IMR-90 (cell line): ENCODE measurements at regions not wholly inside any gene's neighbourhood (a gene's known extent, or its start where the extent isn't known, plus 50 kb on each side); places are given as distances from the start of the nearest gene placed in this dataset.

Experiments
- ATAC-seq: fragments of 200-7000 bp; cut with Tn5 transposase; 2 replicates; pipeline ENCODE4 v1.9.1; 2020; ENCODE audit warnings: low read depth, mild to moderate bottlenecking, moderate library complexity
- BruUV-seq: library from RNA; stranded (reverse); fragments of 400-500 nt; replicated peaks from 2 replicates; lab custom pipeline; 2021; lab: Mats Ljungman, UMichigan
- CTCF ChIA-PET: fragments of 300-600 bp; formaldehyde crosslinking; extraction: SDS; loops from one replicate; lab custom pipeline; 2021; ENCODE audit warnings: antibody characterized with exemption; lab: Yijun Ruan, JAX
- POLR2A ChIA-PET: fragments of 300-600 bp; sonication (Branson Sonifier 250); formaldehyde crosslinking; loops from one replicate; lab custom pipeline; 2022; ENCODE audit warnings: antibody characterized with exemption; ENCODE audit not compliant: unreplicated experiment; lab: Charles Lee
- DNase-seq: peaks from one replicate; pipeline ENCODE4 v3.0.0; 2013
- H2AFZ ChIP-seq: replicated peaks from 2 replicates; pipeline ENCODE3; 2013; ENCODE audit warnings: low read length, mild to moderate bottlenecking; ENCODE audit not compliant: poor library complexity
- H2AK5ac ChIP-seq: 2 replicates; pipeline ENCODE4 v1.6.1; 2013; ENCODE audit warnings: low read depth, low read length, inconsistent platforms
- H2AK9ac ChIP-seq: replicated peaks from 2 replicates; pipeline ENCODE3; 2013; ENCODE audit warnings: mild to moderate bottlenecking, low read depth, low read length, moderate library complexity; ENCODE audit not compliant: poor library complexity
- H2BK120ac ChIP-seq: 2 replicates; pipeline ENCODE4 v1.6.1; 2013; ENCODE audit warnings: low read depth, low read length, inconsistent platforms
- H2BK15ac ChIP-seq: 3 replicates; pipeline ENCODE4 v1.6.1; 2013; ENCODE audit warnings: low read depth, low read length, inconsistent platforms
- H2BK20ac ChIP-seq: 2 replicates; pipeline ENCODE4 v1.6.1; 2013; ENCODE audit warnings: low read depth, mild to moderate bottlenecking, inconsistent platforms, low read length, moderate library complexity
- H2BK5ac ChIP-seq: 2 replicates; pipeline ENCODE4 v1.6.1; 2013; ENCODE audit warnings: mild to moderate bottlenecking, low read depth, low read length, inconsistent platforms; ENCODE audit not compliant: poor library complexity, severe bottlenecking
- H3K14ac ChIP-seq: replicated peaks from 2 replicates; pipeline ENCODE4 v1.6.1; 2013; ENCODE audit warnings: low read depth, low read length, inconsistent platforms
- H3K18ac ChIP-seq: 2 replicates; pipeline ENCODE4 v1.6.1; 2013; ENCODE audit warnings: low read depth, low read length, control low read depth
- H3K23ac ChIP-seq: 2 replicates; pipeline ENCODE4 v1.6.1; 2013; ENCODE audit warnings: low read depth, low read length, inconsistent platforms
- H3K27ac ChIP-seq: 2 replicates; pipeline ENCODE4 v1.5.1; 2013; ENCODE audit warnings: mild to moderate bottlenecking, control low read depth, low read length; ENCODE audit not compliant: insufficient read depth
- H3K27me3 ChIP-seq: 2 replicates; pipeline ENCODE4 v1.6.1; 2013; ENCODE audit warnings: low read length; ENCODE audit not compliant: control insufficient read depth, insufficient read depth
- H3K36me3 ChIP-seq: 2 replicates; pipeline ENCODE4 v1.6.1; 2013; ENCODE audit warnings: low read length, mixed read lengths; ENCODE audit not compliant: control insufficient read depth, insufficient read depth
- H3K4ac ChIP-seq: 2 replicates; pipeline ENCODE4 v1.6.1; 2013; ENCODE audit warnings: low read depth, low read length, inconsistent platforms
- H3K4me1 ChIP-seq: 2 replicates; pipeline ENCODE4 v1.6.1; 2013; ENCODE audit warnings: low read length, mixed read lengths; ENCODE audit not compliant: control insufficient read depth, insufficient read depth
- H3K4me2 ChIP-seq: 2 replicates; pipeline ENCODE4 v1.6.1; 2013; ENCODE audit warnings: low read depth, mild to moderate bottlenecking, control low read depth, low read length, moderate library complexity
- H3K4me3 ChIP-seq: 2 replicates; pipeline ENCODE4 v1.5.1; 2013; ENCODE audit warnings: low read depth, mild to moderate bottlenecking, control low read depth, low read length, moderate library complexity; ENCODE audit not compliant: insufficient read depth
- H3K56ac ChIP-seq: 2 replicates; pipeline ENCODE4 v1.6.1; 2013; ENCODE audit warnings: low read length, inconsistent platforms; ENCODE audit not compliant: insufficient read depth; ENCODE audit errors: extremely low read depth
- H3K79me1 ChIP-seq, 2 experiments: 2 replicates each; pipeline ENCODE4 v1.6.1; 2013; ENCODE audit warnings: low read length in 2 of 2, inconsistent platforms in 1 of 2, low read depth in 1 of 2
- H3K9ac ChIP-seq: 2 replicates; pipeline ENCODE4 v1.6.1; 2013; ENCODE audit warnings: low read depth, low read length, control low read depth
- H3K9me1 ChIP-seq: 2 replicates; pipeline ENCODE4 v1.6.1; 2013; ENCODE audit warnings: low read length, inconsistent platforms; ENCODE audit not compliant: insufficient read depth
- H3K9me3 ChIP-seq: 2 replicates; pipeline ENCODE4 v1.6.1; 2013; ENCODE audit warnings: low read length; ENCODE audit not compliant: control insufficient read depth, insufficient read depth
- H4K20me1 ChIP-seq: 2 replicates; pipeline ENCODE4 v1.6.1; 2013; ENCODE audit warnings: low read length, inconsistent platforms; ENCODE audit not compliant: insufficient read depth
- H4K5ac ChIP-seq: 2 replicates; pipeline ENCODE4 v1.6.1; 2013; ENCODE audit warnings: mild to moderate bottlenecking, low read depth, low read length, control low read depth
- H4K8ac ChIP-seq, 2 experiments: 2 replicates each; pipeline ENCODE4 v1.6.1; 2013; ENCODE audit warnings: low read depth in 2 of 2, low read length in 2 of 2, control low read depth in 1 of 2, inconsistent platforms in 1 of 2
- H4K91ac ChIP-seq: 2 replicates; pipeline ENCODE4 v1.6.1; 2013; ENCODE audit warnings: low read depth, low read length, inconsistent platforms; ENCODE audit not compliant: insufficient read depth
- CTCF ChIP-seq: conservative IDR thresholded peaks from 2 replicates; pipeline ENCODE4 v1.5.1; 2012; ENCODE audit warnings: mild to moderate bottlenecking, low read depth, low read length, improper control_type of control experiment
- MAZ ChIP-seq: IDR thresholded peaks from 2 replicates; pipeline ENCODE4 v1.6.1; 2012; ENCODE audit warnings: low read depth, mild to moderate bottlenecking, low read length, improper control_type of control experiment, moderate library complexity, borderline replicate concordance
- WGBS, 2 experiments: methylation state at CpG; one replicate each; pipeline versions ENCODE4 v1.1.5 to v1.1.7; 2013; ENCODE audit warnings: missing lambda C conversion rate in 2 of 2; ENCODE audit not compliant: insufficient read length in 1 of 2; ENCODE audit errors: extremely low coverage in 2 of 2; 5-methylcytosine and 5-hydroxymethylcytosine counted together
- dilution Hi-C: fragments of 300-500 bp; cut with HindIII; formaldehyde crosslinking; loops from one replicate; pipeline ENCODE4 v1.14.3; 2018; ENCODE audit warnings: low sequenced_read_pairs; ENCODE audit not compliant: unreplicated experiment
- in situ Hi-C: fragments of 300-500 bp; cut with MboI; formaldehyde crosslinking; loops from 3 replicates; pipeline ENCODE4 v1.14.3; 2019; ENCODE audit warnings: low sequenced_read_pairs, inconsistent platforms, mixed read lengths
- intact Hi-C: fragments of 100-400 bp; cut with micrococcal nuclease; formaldehyde crosslinking; loops from 2 replicates; pipeline ENCODE4 v1.10.0; 2022

- BruUV-seq, result no TSS peak
- POLR2A ChIA-PET, result no interaction called here
- Histone ChIP-seq H3K23ac (no peak overlapping the region), H2BK5ac (no peak overlapping the region), H4K91ac (no peak overlapping the region), H3K27me3 (no peaks in the 10 kb centered on the region), H4K20me1 (no peaks in the 10 kb centered on the region), H2AK9ac (no peak overlapping the region), H2AFZ (no peak overlapping the region), H2BK20ac (no peak overlapping the region), H3K14ac (no peak overlapping the region), H3K79me1 (no peaks in the 10 kb centered on the region), H3K9me3 (0 out of 2 replicates have a peak, but pooled peaks cover 2% of the 10 kb centered on the region), H3K27ac (no peak overlapping the region), H4K5ac (no peak overlapping the region), H3K9me1 (no peaks in the 10 kb centered on the region), H3K4me2 (no peak overlapping the region), H2BK120ac (no peak overlapping the region), H2BK15ac (no peak overlapping the region), H3K56ac (no peak overlapping the region), H3K36me3 (no peaks in the 10 kb centered on the region), H3K4ac (no peak overlapping the region), H4K8ac (no peak overlapping the region), H3K9ac (no peak overlapping the region), H3K4me3 (no peak overlapping the region), H3K18ac (no peak overlapping the region), H3K4me1 (no peaks in the 10 kb centered on the region), H2AK5ac (no peak overlapping the region)
- ATAC-seq (no peak), DNase-seq (peak; percentile 0)
- TF ChIP-seq CTCF, result peak; percentile 30; the same call in 1 of the 2 replicates
- no peak for TF ChIP-seq MAZ
- CTCF ChIA-PET, result no interaction called here
- in situ Hi-C loops, result no loop called here
- intact Hi-C loops, result no loop called here
- WGBS, 2 experiments, result no CpG with 5 or more reads among the region's 9 CpGs
- dilution Hi-C loops, result no loop called here
Observed at GRCh38 chr21:20882462-20883407, 115.5 kb upstream of the NCAM2 start.
